ENCODE measurements at regions not wholly inside any gene's neighbourhood (a gene's known extent, or its start where the extent isn't known, plus 50 kb on each side); places are given as distances from the start of the nearest gene placed in this dataset.

DNA sequence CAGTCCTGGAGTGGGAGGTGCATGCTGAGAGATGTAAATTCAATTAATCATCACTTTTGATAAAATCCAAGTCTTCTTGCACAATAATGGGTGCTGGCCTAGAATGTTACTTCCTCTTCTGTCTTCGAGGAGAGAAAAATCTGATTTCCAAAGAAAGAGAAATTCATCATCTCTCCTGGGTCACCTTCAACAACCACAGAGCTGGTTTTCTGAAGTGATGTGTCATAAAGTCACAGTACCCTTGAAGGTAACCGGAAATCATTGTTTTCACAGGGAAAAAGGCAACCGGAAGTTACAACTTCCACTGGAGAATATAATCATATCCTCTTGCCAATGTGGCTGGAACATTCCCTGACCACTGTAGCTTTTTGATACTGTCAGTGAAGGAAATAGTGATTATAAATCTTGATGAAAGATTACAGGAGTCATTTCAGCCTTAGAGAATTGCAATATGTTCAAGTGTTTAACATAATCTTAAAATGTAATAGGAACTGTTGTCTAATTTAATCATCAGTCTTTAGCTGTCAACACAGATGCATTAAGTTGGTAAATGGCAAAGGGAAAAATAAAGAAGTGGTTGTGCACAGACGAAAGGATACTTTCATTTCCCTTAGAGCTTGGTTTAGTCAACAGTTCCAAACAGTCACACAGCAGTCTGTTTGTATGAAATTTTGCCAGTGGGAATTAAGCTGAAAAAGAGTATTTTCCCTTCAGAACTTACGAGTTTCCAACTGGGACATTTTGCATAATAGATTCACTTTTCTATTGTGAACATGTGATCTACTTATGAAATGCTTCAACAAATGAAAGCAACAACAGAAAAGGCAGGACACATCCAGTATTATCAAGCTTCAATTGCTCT, 106.5 kb upstream of the SLC4A7 start:
- peak; percentile 52 for ATAC-seq

DNA sequence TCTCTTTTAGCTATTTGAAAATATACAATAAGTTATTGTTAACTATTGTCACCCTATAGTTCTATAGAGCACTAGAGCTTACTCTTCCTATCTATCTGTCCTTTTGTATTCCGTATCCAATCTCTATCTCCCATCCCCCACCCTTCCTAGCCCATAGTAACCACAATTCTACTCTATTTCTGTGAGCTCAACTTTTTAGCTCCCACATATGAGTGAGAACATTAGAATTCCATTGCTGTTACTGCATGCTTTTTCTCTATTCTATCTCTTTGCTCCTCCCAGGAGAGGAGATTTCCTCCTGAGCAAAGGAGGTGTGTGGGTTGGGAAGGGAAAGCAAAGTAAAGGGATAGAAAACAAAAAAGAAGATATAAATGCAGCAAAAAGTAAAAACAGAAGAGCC, 105.6 kb upstream of the SLC4A7 start:
- no peak for ATAC-seq

DNA sequence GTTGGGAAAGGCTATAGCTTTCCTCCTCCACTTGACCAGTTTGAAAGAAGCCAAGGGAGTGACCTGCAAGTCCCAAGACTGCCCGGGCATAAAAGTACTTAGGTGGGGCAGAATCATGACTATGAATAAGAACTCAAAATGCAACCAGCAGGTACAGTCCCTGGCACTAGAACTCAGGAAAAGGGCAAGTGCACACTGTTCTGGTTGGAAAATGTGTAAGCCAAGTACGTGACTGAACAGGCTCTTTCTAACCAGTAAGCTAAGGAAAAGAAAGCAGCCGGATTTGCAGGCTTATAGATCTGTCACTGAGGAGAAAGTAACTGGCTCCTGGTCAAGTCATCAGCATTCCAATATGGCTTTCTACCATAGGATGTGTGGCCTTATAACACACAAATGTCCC, 101.2 kb upstream of the SLC4A7 start:
- ATAC-seq: peak; percentile 97

DNA sequence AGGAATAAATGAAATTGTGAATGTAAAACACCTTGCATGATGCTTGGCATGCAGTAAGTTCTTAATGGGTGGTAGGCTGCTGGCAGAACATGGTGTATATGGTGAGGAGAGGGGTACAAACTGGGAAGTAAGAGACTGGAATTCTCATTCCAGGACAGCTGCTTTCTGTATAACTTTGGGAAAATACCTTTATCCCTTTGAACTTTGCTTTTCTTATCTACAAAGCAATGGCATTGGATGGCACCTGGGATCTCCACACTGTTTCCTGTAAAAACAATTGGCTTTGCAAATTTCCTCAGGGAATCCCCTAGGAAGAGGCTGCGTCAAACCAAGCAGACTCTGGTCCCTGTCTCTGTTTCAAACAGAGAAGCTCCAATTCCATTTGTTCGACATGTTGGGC, 100.7 kb upstream of the SLC4A7 start:
- no peak for ATAC-seq

DNA sequence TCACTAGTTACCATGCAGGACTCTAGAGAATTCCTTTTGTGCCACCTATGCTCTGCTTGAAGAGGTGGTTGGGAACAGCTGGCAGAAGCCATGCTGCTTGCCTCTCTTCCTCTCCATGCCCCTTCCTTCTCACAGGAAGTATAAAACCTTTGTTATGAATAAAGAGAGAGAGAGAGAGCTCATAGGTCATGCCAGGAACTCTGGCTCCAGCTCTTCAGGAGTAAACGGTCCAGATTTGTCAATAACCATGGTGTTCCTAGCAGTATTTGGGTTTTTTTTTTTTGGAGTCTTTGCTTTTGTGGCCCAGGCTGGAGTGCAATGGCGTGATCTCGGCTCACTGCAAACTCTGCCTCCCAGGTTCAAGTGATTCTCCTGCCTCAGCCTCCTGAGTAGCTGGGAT, 97.7 kb upstream of the SLC4A7 start:
- ATAC-seq: no peak

DNA sequence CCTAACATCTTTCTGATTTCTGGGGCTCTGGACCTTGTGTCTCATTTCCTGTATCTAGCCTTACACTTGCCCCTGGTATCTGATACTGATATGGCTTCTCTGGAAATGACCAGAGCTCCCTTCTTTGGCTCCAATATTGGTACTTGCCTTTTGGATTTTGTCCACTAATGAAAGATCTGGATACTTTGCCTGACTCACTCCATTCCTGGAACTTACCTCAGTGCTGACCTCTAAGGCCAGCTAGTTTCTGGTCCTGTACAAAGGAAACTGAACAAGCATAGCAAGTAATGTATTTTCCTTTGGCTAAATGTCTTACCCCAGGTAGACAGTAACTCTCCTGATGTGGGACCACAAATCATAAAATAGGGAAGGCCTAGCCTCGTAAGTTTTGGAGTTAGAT, 93.8 kb upstream of the SLC4A7 start:
- no peak for ATAC-seq

DNA sequence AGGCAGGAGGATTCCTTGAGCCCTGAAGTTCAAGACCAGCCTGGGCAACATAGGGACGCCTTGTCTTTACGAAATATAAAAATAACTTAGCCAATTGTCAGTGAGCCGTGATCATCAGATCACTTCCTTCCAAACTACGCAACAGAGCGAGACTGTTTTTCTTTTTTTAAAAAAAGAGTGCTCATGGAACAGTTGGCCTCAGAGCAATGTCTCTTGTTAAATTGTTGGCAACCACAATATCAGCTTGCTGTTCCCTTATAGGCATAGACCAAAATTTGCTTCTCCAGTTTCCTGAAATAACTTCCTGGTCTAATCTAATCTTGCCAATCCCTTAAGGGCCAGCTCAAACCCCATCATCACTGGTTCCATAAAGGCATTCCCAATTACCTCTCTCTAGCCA, 93.3 kb upstream of the SLC4A7 start:
- no peak for ATAC-seq

DNA sequence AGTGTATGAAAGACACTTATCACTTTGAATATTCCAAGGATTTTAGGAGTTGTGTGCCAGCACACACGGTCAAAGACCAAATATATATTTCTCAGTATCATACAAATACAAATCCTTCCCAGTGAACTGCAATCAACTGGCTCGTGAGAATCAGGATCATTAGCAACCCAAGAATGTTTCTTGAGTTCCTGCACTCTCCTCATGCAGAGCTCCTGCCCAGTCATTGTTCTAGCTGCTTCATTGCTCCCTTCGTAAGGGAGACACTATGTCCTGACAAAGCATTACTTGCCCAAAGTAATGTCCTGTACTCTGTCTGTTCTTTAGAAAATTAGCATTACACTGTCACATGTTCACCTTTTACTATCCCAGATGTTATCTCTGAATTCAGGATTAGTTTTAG, 92.0 kb upstream of the SLC4A7 start:
- ATAC-seq: no peak

DNA sequence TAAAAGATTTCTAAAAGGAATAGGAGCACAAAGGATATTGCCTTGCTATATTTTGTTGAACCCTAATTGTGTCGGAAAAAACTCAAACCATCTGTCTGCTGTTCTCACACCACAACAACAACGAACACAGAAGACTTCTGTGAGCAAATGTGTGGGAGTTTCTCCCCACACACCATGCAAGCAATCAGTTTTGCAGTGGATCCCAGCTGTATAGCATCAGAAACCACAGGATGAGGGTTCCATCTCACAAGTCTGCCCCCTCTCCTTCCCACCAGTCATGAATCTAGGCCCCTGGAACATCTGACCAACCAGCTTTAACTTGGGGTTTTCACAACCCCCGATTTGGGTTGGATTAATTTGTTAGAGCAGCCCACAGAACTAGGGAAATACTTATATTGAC, 91.3 kb upstream of the SLC4A7 start:
- no peak for ATAC-seq

DNA sequence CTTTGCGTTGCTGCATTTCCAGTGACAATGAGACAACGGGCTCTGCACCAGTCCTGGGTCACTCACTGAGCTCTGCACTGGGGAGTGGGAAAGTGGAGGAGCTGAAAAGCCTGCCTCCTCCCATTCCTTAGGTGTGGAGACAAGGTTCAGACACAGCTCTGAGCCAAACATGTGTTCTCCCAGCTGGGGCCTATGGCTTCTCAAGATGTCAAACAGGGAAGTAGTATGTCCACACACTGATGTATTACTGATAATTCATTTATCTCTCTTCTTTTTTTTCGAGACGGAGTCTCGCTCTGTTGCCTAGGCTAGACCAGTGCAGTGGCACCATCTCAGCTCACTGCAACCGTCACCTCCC, 90.2 kb upstream of the SLC4A7 start:
- no peak for ATAC-seq

DNA sequence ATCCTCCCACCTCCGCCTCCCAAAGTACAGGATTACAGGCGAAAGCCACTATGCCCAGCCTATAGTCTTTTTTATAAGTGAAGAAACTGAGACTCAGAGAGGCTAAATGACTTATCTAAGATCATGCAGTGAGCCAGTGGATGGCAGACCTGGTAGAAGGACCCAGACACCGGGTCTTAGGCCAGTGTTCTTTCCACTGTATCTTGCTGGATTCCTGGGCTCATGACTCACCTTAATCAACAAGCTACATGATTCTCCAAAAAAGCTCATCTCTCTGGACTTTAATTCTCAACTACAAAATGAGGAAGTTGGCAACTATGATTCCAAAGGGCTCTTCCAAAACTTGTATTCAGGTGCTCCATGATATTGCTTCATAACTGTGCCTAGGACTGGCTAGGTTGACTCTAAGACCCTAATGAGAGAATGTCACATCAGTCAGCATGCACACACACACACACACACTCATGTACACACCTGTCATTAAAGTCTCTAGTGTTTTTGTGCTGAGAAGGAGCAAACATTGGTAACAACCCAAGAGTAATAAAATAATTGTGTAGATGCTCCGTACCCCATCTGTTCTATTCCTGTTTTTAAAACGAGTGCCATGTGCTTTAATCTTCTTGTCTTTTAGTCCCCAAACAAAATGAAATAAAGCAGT, 89.7 kb upstream of the SLC4A7 start:
- ATAC-seq: no peak

DNA sequence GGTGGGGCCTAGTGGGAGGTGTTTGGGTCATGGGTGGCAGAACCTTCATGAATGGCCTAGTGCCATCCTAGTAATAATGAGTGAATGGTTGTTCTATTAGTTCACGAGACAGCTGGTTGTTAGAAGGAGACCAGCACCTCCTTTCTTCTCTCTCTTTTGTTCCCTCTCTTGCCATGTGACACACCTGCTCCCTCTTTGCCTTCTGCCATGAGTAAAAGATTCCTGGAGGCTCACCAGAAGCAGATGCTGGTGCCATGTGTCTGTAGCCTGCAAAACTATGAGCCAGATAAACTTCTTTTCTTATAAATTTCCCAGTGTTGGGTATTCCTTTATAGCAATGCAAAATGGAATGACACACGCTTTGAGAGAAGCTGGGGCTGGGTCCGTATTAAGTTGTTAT, 89.0 kb upstream of the SLC4A7 start:
- ATAC-seq: no peak

DNA sequence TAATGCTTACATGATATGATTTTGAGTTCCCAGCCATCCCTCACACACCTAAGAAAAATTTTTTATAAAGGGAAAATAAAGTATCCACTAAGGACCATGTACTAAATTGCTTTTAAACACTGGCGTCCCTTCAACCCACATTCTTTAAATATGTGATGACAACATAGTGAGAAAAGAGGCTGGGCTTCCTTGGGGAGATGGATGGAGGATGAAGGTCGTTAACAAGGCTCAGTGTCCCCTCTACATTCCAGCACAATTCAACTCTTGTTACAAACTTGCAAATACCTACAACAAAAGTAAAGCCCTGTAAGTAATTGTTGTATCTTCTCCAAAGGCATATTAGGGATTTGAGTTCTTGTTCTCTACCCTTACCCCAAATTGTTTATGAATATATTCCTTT, 87.2 kb upstream of the SLC4A7 start:
- ATAC-seq: no peak

DNA sequence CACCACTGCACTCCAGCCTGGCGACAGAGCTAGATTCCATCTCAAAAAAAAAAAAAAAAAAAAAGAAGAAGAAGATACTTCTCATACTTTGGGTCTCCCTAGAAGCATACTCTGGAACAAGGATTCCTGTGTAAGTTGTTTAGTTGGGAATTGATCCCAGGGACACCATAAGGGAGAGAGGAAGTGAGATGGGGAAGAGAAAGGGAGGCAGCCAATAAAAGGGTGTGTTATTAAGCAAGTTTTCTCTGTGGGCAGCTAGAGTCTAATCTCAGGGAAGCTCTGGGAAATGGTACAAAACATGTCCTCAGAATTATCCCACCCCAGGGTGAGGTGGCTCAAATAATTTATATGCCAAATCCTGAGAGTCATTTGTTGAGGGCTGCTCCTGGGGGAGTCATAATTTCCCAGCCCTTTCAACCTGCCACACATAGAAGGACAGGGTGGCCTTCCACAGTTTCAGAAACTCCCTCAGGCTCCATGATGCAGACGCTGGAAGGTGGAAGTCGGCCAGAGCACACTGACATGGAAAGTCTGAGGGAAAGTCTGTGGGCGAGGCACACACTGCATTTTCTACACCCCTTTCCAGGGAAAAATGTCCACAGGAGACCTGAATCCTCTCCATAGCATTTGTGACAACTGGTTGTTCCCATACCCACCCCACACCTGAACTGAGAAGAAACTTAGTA, 86.4 kb upstream of the SLC4A7 start:
- peak; percentile 18 for ATAC-seq

DNA sequence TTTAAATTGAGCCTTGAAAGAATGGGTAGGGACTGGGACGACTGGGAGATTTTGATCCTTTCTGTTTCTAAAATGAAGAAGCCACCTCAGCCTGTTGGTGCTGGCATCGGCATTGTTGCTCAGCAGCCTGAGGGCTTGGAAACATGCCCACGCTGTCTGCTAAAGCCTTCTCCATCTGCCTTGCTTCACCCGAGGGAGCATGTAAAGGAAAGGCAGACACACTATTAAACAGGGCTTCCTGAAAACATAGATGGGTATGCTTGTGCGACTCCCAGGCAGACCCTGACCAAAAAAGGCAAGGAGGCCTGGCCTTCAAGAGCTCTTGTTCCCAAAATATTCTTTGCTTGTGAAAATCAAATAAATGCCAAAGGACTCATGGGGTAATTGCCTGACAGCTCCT, 84.2 kb upstream of the SLC4A7 start:
- peak; percentile 83 for ATAC-seq

DNA sequence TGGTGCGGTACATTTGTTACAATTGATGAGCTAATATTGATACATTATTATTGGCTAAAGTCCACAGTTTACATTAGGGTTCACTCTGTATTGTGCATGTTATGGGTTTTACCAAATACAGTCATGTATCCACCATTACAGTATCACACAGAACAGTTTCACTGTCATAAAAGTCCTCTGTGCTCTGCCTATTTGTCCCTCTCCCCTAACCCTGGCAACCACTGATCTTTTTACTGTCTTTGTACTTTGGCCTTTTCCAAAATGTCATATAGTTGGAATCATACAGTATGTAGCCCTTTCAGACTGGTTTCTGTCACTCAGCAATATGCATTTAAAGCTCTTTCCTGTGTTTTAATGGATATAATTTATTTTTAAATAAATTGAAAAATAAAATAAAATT, 83.1 kb upstream of the SLC4A7 start:
- no peak for ATAC-seq

DNA sequence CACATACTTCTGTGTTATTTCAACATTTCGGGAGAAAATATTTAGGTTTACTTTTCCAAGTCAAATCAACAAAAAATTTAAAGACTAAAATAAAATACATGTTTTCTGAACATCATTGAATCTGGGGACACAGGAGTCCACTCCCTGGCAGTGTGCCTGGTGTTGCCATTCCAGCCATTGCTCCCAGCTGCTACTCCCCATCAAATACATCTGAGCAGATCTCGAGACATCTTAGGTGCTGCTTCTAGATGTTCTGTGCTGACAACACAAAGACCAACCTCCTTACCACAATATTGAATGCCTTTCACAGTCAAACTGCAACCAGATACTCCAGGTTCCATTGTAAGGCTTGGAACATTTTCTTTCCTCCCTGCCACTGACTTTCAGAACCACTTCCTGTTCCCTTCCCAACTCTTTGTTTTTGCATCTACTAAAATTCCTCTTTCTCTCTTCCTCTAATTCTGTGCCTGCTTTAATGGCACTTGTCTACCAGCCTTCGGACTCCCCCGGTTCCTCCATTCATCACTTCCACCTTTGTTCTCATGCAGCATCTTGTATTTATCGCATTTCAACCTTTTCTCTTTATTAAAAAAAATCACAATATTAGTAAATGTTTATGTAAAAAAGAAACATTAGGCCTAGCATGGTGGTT, 81.1 kb upstream of the SLC4A7 start:
- ATAC-seq: no peak

DNA sequence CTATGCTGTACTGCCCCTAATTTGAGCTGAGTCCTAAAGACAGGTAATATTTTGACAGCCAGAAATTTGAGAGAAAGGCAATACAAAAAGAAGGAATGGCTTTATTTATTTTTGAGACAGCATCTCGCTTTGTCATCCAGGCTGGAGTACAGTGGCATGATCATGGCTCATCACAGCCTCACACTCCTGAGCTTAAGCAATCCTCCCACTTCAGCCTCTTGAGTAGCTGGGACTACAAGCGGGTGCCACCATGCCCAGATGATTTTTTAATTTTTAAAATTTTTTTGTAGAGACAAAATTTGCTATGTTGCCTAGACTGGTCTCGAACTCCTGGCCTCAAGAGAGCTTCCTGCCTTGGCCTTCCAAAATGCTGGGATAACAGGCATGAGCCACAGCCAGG, 77.4 kb upstream of the SLC4A7 start:
- no peak for ATAC-seq

DNA sequence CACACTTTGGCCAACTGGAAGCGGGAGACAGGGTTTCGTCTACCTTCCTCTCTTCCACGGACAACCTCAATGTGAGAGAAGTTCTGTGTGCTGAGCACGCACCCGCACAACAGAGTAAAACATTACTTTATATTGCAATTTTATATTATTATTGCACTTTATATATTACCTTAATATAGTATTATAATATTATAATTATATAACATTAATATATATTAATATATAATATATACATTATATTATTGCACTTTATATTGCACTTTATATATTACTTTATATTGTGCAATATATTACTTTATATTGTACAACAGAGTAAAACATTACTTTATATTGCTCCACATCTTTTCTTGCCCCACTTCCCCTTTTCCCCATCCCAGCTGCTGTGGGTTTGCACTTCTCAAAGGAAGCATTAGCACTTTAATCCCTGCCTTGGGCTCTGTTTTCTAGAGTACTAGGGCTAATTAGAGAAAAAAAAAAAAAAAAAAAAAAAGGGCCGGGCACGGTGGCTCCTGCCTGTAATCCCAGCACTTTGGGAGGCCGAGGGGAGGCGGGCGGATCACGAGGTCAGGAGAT, 76.4 kb upstream of the SLC4A7 start:
- ATAC-seq: no peak

DNA sequence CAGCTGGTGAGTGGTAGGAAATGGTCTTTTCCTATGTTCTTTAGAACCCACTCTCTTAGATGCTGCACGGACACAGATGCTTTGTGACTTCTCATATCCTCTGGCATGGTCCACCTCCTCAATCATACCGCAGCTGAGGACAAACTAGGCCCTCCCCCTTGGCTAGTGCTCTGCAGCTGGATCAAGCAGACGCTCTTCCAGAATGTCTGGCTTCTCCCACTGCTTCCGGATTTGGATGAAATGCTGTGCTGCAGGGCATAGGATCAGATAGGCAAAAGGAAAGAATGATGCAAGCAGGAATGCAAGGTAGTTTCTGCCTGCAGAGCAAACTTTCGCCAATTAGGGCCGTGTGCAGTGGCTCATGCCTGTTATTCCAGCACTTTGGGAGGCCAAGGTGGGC, 75.7 kb upstream of the SLC4A7 start:
- peak; percentile 71 for ATAC-seq

DNA sequence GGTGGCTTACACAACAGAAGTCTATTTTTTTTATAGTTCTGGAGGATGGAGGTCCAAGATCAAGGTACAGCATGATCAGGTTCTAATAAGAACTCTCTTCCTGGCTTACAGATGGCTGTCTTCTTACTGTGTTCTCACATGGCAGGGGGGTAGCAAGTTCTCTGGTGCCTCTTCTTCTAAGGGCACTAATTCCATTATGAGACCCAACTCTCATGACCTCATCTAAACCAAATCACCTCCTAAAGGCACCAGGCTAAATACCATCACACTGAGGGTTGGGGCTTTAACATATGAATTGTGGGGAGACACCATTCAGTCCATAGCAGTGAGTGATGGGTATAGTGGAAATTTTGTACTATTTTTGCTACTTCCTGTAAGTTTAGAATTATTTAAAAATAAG, 75.2 kb upstream of the SLC4A7 start:
- ATAC-seq: no peak

DNA sequence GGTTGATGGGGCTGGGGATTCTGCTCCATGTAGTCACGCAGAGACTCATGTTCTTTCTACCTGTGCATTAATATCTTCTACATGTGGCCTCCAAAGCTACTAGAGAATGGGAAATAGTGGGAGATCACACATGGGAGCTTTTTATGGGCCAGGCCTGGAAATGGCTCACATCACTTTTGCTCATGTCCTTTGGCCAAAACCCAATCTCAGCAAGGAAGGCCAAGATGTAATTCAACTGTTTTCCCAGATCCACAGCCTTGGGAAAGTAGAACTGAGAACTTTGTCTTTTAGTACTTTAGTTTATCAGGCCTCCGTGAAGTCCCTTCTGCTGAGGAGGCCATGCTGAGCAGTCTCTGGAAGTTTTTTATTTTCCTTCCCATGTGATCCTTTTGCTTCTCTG, 73.2 kb upstream of the SLC4A7 start:
- ATAC-seq: no peak

DNA sequence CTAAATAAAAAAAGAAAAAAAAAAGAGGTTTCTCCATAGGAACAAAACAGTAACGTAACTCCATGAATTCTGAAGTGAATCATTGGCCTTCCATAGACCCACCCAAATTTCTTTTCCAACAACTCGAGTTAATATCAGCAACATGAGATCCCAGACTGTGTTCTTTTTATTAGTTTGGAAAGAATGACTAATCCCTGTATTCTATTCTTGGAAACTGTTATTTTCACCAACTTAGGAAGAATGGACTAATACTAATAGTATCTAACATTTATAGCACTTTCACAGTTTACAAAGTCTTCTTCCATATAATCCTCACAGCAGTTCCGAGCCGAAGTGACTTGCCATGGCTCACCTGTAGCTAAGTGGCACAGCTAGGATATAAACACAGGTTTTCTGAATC, 72.7 kb upstream of the SLC4A7 start:
- no peak for ATAC-seq
